IPS DF 19.7 (cell line): ENCODE measurements at regions not wholly inside any gene's neighbourhood (a gene's known extent, or its start where the extent isn't known, plus 50 kb on each side); places are given as distances from the start of the nearest gene placed in this dataset.
"Not testable (repeated sequence)": the region's sequence is repeated elsewhere in the genome, so short reads cannot be mapped to it uniquely, and the experiment has no call there.

ENCODE experiments used
- DNase-seq: peaks from one replicate; pipeline ENCODE4 v3.0.0-alpha.2; 2013; ENCODE audit warnings: low read depth, low spot score

GRCh38 chr11:104704146-104704830, 194.0 kb downstream of the CASP12 start:
- no peak for DNase-seq

- no peak for DNase-seq
These were observed 197.7 kb downstream of the CASP12 start for GRCh38 chr11:104700609-104701008.

- DNase-seq: no peak
These were observed 198.3 kb downstream of the CASP12 start for GRCh38 chr11:104699981-104700380.

GRCh38 chr11:104695065-104695463, 203.2 kb downstream of the CASP12 start:
- DNase-seq: no peak

GRCh38 chr11:104694259-104695064, 203.8 kb downstream of the CASP12 start:
- no peak for DNase-seq

- no peak for DNase-seq
These were observed 205.5 kb downstream of the CASP12 start for GRCh38 chr11:104692751-104693150.

- no peak for DNase-seq
These were observed 207.1 kb downstream of the CASP12 start for GRCh38 chr11:104691129-104691528.

GRCh38 chr11:104690241-104690640, 208.0 kb downstream of the CASP12 start:
- DNase-seq: no peak

GRCh38 chr11:104688731-104689130, 209.5 kb downstream of the CASP12 start:
- no peak for DNase-seq

GRCh38 chr11:104682206-104682605, 216.1 kb downstream of the CASP12 start:
- DNase-seq: no peak

GRCh38 chr11:104679258-104679657, 219.0 kb downstream of the CASP12 start:
- DNase-seq: no peak

- DNase-seq: no peak
These were observed 219.9 kb downstream of the CASP12 start for GRCh38 chr11:104678408-104678807.

- not testable (repeated sequence) for DNase-seq
These were observed 221.2 kb downstream of the CASP12 start for GRCh38 chr11:104677069-104677468.

- no peak for DNase-seq
These were observed 225.4 kb downstream of the CASP12 start for GRCh38 chr11:104672897-104673296.

GRCh38 chr11:104668797-104669463, 229.3 kb downstream of the CASP12 start:
- no peak for DNase-seq

GRCh38 chr11:104666624-104667023, 231.6 kb downstream of the CASP12 start:
- DNase-seq: no peak

- no peak for DNase-seq
These were observed 232.6 kb downstream of the CASP12 start for GRCh38 chr11:104665641-104666040.

GRCh38 chr11:104663190-104664140, 234.8 kb downstream of the CASP12 start:
- DNase-seq: no peak

- DNase-seq: no peak
These were observed 236.4 kb downstream of the CASP12 start for GRCh38 chr11:104661901-104662300.

GRCh38 chr11:104661471-104661870, 236.8 kb downstream of the CASP12 start:
- no peak for DNase-seq

GRCh38 chr11:104658177-104658576, 240.1 kb downstream of the CASP12 start:
- no peak for DNase-seq
